ENCODE measurements at regions not wholly inside any gene's neighbourhood (a gene's known extent, or its start where the extent isn't known, plus 50 kb on each side); places are given as distances from the start of the nearest gene placed in this dataset.

GRCh38 chr19:31589109-31589508, 239.9 kb upstream of the TSHZ3 start:
- no peak for DNase-seq
- Histone ChIP-seq H2AFZ (ENCODE audit: low read depth) (no peak overlapping the region), H3K27ac (ENCODE audit: low read depth in 2 of 2, low read length in 1 of 2) (no peak overlapping the region), H3K36me3 (replicated peaks in 1 of 2; ENCODE audit: control insufficient read depth in 1 of 2, insufficient read depth in 2 of 2, low read length in 1 of 2) (no peaks in the 10 kb centered on the region), H3F3A (replicated peaks; ENCODE audit: insufficient read depth) (no peaks in the 10 kb centered on the region), H3K9me3 (no peaks in the 10 kb centered on the region), H4K20me1 (ENCODE audit: insufficient read depth) (no peaks in the 10 kb centered on the region), H3K4me3 (ENCODE audit: low read depth in 2 of 2, low read length in 1 of 2) (no peak overlapping the region), H3K4me2 (no peak overlapping the region), H3K27me3 (ENCODE audit: insufficient read depth) (no peaks in the 10 kb centered on the region), H3K9ac (no peak overlapping the region), H3K79me2 (ENCODE audit: insufficient read depth) (no peaks in the 10 kb centered on the region), H3K9me2 (no peaks in the 10 kb centered on the region), H3K4me1 (ENCODE audit: control insufficient read depth in 1 of 2, insufficient read depth in 2 of 2, low read depth in 1 of 2, low read length in 1 of 2) (no peaks in the 10 kb centered on the region)
- TF ChIP-seq NRF1 (IDR thresholded peaks at IDR 0.05; ENCODE audit: low read depth, low read length) (no peak), USF1 (IDR thresholded peaks at IDR 0.05; ENCODE audit: borderline replicate concordance, low read depth) (no peak), MAX (IDR thresholded peaks at IDR 0.05; ENCODE audit: low read depth) (no peak), FOXJ3 (CRISPR knock-in tag; IDR thresholded peaks at IDR 0.05) (no peak), TEAD4 (IDR thresholded peaks at IDR 0.05; ENCODE audit: borderline replicate concordance, insufficient read depth) (no peak), RCOR1 (IDR thresholded peaks at IDR 0.05; ENCODE audit: low read length) (no peak), GATA2 (CRISPR knock-in tag; IDR thresholded peaks at IDR 0.05) (no peak), POLR2AphosphoS5 (IDR thresholded peaks at IDR 0.05; ENCODE audit: low read depth, low read length) (no peak), MXI1 (IDR thresholded peaks at IDR 0.05; ENCODE audit: low read depth, low read length) (no peak), SIN3A (IDR thresholded peaks at IDR 0.05; ENCODE audit: borderline replicate concordance, low read depth, low read length) (no peak)
- TF ChIP-seq, protein P1, sequence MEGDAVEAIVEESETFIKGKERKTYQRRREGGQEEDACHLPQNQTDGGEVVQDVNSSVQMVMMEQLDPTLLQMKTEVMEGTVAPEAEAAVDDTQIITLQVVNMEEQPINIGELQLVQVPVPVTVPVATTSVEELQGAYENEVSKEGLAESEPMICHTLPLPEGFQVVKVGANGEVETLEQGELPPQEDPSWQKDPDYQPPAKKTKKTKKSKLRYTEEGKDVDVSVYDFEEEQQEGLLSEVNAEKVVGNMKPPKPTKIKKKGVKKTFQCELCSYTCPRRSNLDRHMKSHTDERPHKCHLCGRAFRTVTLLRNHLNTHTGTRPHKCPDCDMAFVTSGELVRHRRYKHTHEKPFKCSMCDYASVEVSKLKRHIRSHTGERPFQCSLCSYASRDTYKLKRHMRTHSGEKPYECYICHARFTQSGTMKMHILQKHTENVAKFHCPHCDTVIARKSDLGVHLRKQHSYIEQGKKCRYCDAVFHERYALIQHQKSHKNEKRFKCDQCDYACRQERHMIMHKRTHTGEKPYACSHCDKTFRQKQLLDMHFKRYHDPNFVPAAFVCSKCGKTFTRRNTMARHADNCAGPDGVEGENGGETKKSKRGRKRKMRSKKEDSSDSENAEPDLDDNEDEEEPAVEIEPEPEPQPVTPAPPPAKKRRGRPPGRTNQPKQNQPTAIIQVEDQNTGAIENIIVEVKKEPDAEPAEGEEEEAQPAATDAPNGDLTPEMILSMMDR (IDR thresholded peaks at IDR 0.05), result no peak
- ChIA-PET POLR2A (no interaction called here), CTCF (interaction anchor here (1.3 kb wide), 1 partner anchor 13 kb away, joined by 3 read pairs; no protein-coding TSS in a partner anchor)
- WGBS (ENCODE audit: low lambda C conversion rate), result 53% methylated on average over 7 of the region's 7 CpGs

GRCh38 chr19:31591258-31591657, 242.0 kb upstream of the TSHZ3 start:
- no peaks in the 10 kb centered on the region for H3K36me3 ChIP-seq (replicated peaks in 1 of 2; ENCODE audit: control insufficient read depth in 1 of 2, insufficient read depth in 2 of 2, low read length in 1 of 2)
- ChIA-PET CTCF (no interaction called here), POLR2A (no interaction called here)
- no peaks in the 10 kb centered on the region for H4K20me1 ChIP-seq (ENCODE audit: insufficient read depth)
- no peak overlapping the region for H2AFZ ChIP-seq (ENCODE audit: low read depth)
- no peaks in the 10 kb centered on the region for H3K9me3 ChIP-seq
- H3K4me1 ChIP-seq (ENCODE audit: control insufficient read depth in 1 of 2, insufficient read depth in 2 of 2, low read depth in 1 of 2, low read length in 1 of 2), result no peaks in the 10 kb centered on the region
- no peaks in the 10 kb centered on the region for H3F3A ChIP-seq (replicated peaks; ENCODE audit: insufficient read depth)
- H3K9ac ChIP-seq, result no peak overlapping the region
- H3K9me2 ChIP-seq, result no peaks in the 10 kb centered on the region
- no peak overlapping the region for H3K4me3 ChIP-seq (ENCODE audit: low read depth in 2 of 2, low read length in 1 of 2)
- TF ChIP-seq PBX3 (IDR thresholded peaks at IDR 0.05) (no peak), FOXM1 (IDR thresholded peaks at IDR 0.05; ENCODE audit: low read depth) (no peak), RXRA (IDR thresholded peaks at IDR 0.05; ENCODE audit: borderline replicate concordance, low read depth) (no peak), NRF1 (IDR thresholded peaks at IDR 0.05; ENCODE audit: low read depth, low read length) (no peak), SMC3 (IDR thresholded peaks at IDR 0.05; ENCODE audit: low read depth, low read length) (no peak), NFIC (IDR thresholded peaks at IDR 0.05; ENCODE audit: borderline replicate concordance) (no peak), USF1 (IDR thresholded peaks at IDR 0.05; ENCODE audit: borderline replicate concordance, low read depth) (no peak)
- TF ChIP-seq, protein P1 (IDR thresholded peaks at IDR 0.05), result no peak
- no peak for DNase-seq
- H3K4me2 ChIP-seq, result no peak overlapping the region
- no peaks in the 10 kb centered on the region for H3K27me3 ChIP-seq (ENCODE audit: insufficient read depth)
- no peak overlapping the region for H3K27ac ChIP-seq (ENCODE audit: low read depth in 2 of 2, low read length in 1 of 2)
- WGBS (ENCODE audit: low lambda C conversion rate), result 50% methylated on average over 1 of the region's 1 CpG
- no peaks in the 10 kb centered on the region for H3K79me2 ChIP-seq (ENCODE audit: insufficient read depth)

All from SK-N-SH (cell line).